ENCODE measurements at regions not wholly inside any gene's neighbourhood (a gene's known extent, or its start where the extent isn't known, plus 50 kb on each side); places are given as distances from the start of the nearest gene placed in this dataset.
"Not testable (repeated sequence)": the region's sequence is repeated elsewhere in the genome, so short reads cannot be mapped to it uniquely, and the experiment has no call there.

- no peak for DNase-seq (ENCODE audit: low read depth)
Measured at GRCh38 chr2:3036432-3037125, 341.0 kb downstream of the EIPR1 start.

- DNase-seq (ENCODE audit: low read depth) = no peak
Measured at GRCh38 chr2:3035385-3036050, 342.1 kb downstream of the EIPR1 start.

- DNase-seq (ENCODE audit: low read depth) = no peak
Measured at GRCh38 chr2:3034856-3035255, 342.8 kb downstream of the EIPR1 start.

GRCh38 chr2:3034396-3034795, 343.2 kb downstream of the EIPR1 start:
- no peak for DNase-seq (ENCODE audit: low read depth)

- DNase-seq (ENCODE audit: low read depth) = no peak
Measured at GRCh38 chr2:3033315-3033714, 344.3 kb downstream of the EIPR1 start.

- not testable (repeated sequence) for DNase-seq (ENCODE audit: low read depth)
Measured at GRCh38 chr2:3030791-3031190, 346.8 kb downstream of the EIPR1 start.

GRCh38 chr2:3025984-3026383, 351.6 kb downstream of the EIPR1 start:
- DNase-seq (ENCODE audit: low read depth) = no peak

GRCh38 chr2:3025261-3025660, 352.4 kb downstream of the EIPR1 start:
- DNase-seq (ENCODE audit: low read depth) = no peak

GRCh38 chr2:3024401-3024935, 353.1 kb downstream of the EIPR1 start:
- no peak for DNase-seq (ENCODE audit: low read depth)

- no peak for DNase-seq (ENCODE audit: low read depth)
Measured at GRCh38 chr2:3023531-3023930, 354.1 kb downstream of the EIPR1 start.

GRCh38 chr2:3022841-3023372, 354.7 kb downstream of the EIPR1 start:
- no peak for DNase-seq (ENCODE audit: low read depth)

- no peak for DNase-seq (ENCODE audit: low read depth)
Measured at GRCh38 chr2:3021720-3022119, 355.9 kb downstream of the EIPR1 start.

GRCh38 chr2:3010001-3010400, 367.6 kb downstream of the EIPR1 start:
- DNase-seq (ENCODE audit: low read depth) = no peak

GRCh38 chr2:3009483-3009882, 368.1 kb downstream of the EIPR1 start:
- no peak for DNase-seq (ENCODE audit: low read depth)

- no peak for DNase-seq (ENCODE audit: low read depth)
Measured at GRCh38 chr2:3009005-3009404, 368.6 kb downstream of the EIPR1 start.

- no peak for DNase-seq (ENCODE audit: low read depth)
Measured at GRCh38 chr2:3008561-3008960, 369.1 kb downstream of the EIPR1 start.

- DNase-seq (ENCODE audit: low read depth) = no peak
Measured at GRCh38 chr2:3007135-3007534, 370.5 kb downstream of the EIPR1 start.

- DNase-seq (ENCODE audit: low read depth) = no peak
Measured at GRCh38 chr2:3005859-3006501, 371.6 kb downstream of the EIPR1 start.

GRCh38 chr2:3001615-3002560, 375.7 kb downstream of the EIPR1 start:
- DNase-seq (ENCODE audit: low read depth) = no peak

GRCh38 chr2:3000968-3001367, 376.6 kb downstream of the EIPR1 start:
- no peak for DNase-seq (ENCODE audit: low read depth)

- no peak for DNase-seq (ENCODE audit: low read depth)
Measured at GRCh38 chr2:3000125-3000524, 377.5 kb downstream of the EIPR1 start.

GRCh38 chr2:2998971-2999370, 378.6 kb downstream of the EIPR1 start:
- no peak for DNase-seq (ENCODE audit: low read depth)
